CD4-positive, alpha-beta T cell treated with Interleukin-6 at 100 ng/mL for 8 hours (primary cell): ENCODE measurements at regions not wholly inside any gene's neighbourhood (a gene's known extent, or its start where the extent isn't known, plus 50 kb on each side); places are given as distances from the start of the nearest gene placed in this dataset.

ENCODE experiments used
- DNase-seq: peaks from one replicate; pipeline ENCODE4 v3.0.0-alpha.2; 2020; ENCODE audit warnings: mixed read lengths, low spot score

DNA sequence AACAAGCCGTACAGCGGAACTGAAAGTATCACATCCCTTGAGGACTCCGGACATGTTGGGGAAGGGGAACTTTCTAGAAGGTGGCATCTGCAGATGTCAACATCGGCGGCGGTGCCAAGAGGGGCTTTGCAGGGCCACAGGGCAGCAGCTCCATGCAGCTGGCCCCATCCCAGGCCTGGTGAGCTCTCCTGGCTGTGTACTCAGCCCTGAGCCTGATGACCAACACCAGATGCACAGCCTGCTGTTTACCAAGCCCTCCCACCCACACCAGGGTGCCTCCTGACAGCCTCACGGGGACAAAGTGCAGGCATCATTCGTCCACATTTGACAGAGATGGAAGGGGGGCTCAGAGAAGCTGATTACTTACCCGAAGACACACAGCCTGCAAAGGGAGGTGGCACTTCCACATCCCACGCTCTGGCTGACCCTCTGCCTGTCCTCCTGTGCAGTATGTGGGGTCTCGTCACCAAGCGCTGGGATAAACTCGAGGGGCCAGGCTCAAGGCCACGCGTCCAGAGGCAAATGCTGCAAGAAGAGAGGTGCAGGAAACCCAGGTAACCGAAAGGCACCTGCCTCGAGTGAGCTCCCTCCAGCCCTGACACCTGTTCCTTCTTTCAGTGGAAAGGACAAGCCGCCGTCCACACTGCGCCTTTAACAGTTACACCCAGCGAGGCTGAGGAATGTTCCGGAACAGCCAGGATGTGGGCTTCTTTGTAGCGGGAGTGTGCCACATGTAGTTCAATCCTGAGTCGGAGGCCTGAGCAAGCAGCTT, 69.0 kb upstream of the ASAP2 start:
- DNase-seq, result no peak

GRCh38 chr2:9135822-9136558, 70.6 kb upstream of the ASAP2 start:
- no peak for DNase-seq

DNA sequence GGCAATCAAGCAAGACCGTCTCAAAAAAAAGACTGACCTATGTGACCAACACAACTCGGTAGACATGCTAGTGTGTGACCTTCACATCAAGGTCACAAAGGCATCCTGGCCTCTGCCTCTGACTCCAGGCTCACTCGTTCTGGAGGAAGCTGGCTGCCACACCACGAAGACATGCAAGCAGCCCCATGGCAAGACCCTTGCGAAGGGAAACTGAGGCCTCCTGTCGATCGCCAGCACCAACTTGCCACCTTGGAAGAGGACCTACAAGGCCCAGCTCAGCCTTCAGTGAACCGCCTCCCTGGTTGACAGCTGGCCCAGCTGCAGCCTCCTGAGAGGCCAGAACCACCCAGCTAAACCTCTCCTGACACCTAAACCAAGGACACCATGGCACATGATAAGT, 79.3 kb upstream of the ASAP2 start:
- no peak for DNase-seq

- no peak for DNase-seq
Measured at GRCh38 chr2:9126540-9126939, 80.1 kb upstream of the ASAP2 start.

GRCh38 chr2:9124231-9124741, 82.3 kb upstream of the ASAP2 start:
- no peak for DNase-seq

- DNase-seq, result no peak
Measured at GRCh38 chr2:9123069-9123468, 83.5 kb upstream of the ASAP2 start.

DNA sequence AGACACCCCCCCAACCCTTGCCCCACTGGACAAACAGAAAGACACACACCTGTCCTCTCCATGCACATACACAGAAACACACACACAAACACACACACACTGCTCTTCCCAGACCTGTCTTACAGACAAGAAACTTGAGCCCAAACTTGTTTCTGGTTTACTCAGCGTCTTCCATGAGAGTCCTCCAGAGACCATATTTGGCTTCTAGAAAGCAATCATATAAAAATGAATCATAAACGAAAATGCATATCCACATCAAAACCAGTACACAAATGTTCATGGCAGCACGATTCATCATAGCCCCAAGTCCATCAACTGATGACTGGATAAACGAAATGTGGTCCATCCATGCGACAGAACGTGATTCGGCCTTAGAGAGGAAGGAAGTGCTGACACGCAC, 84.2 kb upstream of the ASAP2 start:
- DNase-seq, result no peak

DNA sequence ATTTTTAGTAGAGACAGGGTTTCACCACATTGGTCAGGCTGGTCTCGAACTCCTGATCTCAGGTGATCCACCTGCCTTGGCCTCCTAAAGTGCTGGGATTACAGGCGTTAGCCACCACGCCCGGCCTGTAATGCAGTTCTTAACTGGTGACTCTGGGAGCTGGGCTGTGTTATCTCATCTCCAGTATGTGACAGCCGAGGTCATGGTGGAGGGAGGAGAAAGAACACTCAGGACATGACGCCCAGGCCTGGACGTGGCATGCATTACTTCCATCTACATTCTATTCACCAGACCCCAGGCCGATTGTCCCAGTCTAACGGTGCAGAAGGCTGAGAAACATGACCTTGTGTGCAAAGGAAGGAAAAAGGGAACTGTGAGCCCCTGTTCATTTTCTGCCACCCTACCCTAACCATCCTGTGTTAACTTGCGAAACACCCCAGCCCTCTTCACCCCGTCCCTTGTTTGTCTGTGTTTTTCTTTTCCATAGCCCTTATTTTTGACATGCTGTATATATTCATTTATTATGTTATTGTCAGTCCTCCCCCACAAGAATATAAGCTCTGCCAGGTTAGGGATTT, 88.1 kb upstream of the ASAP2 start:
- no peak for DNase-seq

DNA sequence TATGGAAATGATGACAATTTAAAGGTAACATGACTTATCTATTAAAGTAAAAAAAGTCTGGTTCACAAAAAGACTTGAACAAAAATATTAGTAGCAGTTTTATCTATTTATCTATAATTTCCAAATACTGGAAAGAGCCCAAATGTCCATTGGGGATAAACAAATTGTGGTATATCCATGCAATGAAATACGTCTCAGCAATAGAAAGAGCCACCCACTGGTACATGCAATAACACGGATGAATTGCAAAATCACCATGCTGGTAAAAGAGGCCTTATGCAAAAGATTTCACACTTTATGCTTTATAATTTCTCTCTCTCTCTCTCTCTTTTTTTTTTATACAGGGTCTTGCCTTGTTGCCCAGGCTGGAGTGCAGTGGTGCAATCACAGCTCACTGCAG, 91.4 kb upstream of the ASAP2 start:
- DNase-seq, result no peak

GRCh38 chr2:9114458-9114857, 92.2 kb upstream of the ASAP2 start:
- DNase-seq, result no peak

DNA sequence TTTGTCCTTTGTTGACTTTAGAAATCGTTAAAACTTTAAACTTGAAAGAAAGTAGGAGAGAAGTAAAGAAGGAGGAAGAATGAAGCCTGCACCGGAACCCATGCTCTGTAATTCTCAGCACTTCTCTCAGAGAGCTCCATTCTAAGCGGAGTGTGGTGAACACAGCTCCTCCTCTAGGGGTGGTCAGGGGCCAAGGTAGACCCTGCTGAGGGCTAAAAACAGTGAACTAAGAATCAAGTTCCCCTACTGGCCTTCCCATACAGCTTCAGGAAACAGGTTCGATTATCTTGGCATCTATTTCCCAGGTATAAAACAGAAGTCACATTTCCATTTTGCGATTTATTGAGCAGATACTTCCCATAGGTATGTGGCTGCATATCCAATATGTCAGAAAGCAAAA, 92.7 kb upstream of the ASAP2 start:
- no peak for DNase-seq

DNA sequence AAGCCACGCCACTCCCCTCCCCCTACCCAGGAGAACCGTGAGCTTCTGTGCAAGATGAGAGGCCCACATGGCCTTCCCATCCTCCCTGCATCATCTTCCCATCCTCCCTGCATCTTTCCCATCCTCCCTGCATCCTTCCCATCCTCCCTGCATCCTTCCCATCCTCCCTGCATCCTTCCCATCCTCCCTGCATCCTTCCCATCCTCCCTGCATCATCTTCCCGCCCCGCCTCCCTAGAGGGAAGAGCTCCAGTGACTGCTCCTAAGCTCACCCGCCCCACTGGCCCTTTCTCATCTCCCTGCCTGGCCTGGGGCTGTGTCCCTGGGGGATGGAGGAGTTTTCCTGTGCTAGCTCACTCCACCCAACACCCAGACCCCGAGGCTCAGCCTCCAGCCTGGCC, 93.3 kb upstream of the ASAP2 start:
- no peak for DNase-seq

DNA sequence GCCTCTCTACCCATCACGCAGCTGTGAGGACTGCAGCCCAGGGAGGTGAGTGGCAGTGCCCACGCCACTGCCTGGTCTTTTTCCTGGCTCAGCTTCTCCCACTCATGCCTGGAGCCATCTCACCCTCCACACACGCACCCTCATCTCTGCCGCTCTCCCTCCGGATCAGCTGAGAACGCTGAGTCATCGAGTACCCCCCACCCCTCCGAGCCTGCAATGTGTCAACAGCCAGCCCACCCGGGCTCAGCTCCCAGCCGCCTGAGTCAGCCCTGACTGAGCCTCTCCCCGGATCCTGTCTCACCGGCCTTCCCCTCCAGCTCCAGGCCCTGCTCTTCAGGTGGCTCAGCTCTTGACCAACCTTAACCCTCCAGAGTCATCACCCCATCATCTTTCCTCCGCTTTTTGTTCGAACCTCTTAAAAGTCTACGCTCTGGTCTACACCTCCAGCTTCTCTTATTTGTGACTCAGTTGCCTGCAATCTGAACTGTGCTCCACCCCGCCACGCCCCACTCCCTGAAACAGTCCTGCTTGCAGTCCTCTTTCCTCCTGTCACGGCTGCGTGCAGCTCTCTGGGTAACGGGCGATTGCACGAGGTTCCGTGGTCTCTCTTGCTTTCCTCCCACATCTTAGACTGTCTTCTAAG, 94.4 kb upstream of the ASAP2 start:
- DNase-seq, result no peak

- no peak for DNase-seq
Measured at GRCh38 chr2:9110893-9111569, 95.6 kb upstream of the ASAP2 start.

DNA sequence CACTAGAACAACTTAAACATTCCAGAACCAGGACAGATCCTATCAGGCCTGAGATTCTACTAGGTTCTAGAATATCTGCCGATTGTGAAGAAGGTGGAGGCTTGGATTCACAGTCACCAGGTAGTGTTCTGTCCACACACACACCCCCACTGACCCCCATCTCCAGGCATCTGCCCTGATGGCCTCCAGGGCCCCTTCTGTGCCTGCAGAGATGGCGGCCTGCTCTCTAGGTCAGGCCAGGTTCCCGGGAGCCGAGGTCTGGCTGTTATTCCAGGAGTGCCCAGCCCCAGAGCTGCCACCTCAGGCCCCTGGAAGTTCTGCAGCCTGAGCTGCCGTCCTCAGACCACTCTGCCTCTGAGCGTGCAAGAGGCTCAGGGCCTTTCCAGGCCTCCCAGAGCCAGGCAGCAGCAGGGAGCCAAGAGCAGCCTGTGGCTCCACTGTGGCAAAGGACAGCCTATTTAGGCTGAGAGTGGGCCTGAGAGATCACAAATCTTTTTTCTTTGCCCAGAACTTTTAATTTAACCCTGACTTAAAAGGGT, 96.2 kb upstream of the ASAP2 start:
- DNase-seq, result no peak

GRCh38 chr2:9109871-9110270, 96.7 kb upstream of the ASAP2 start:
- no peak for DNase-seq

DNA sequence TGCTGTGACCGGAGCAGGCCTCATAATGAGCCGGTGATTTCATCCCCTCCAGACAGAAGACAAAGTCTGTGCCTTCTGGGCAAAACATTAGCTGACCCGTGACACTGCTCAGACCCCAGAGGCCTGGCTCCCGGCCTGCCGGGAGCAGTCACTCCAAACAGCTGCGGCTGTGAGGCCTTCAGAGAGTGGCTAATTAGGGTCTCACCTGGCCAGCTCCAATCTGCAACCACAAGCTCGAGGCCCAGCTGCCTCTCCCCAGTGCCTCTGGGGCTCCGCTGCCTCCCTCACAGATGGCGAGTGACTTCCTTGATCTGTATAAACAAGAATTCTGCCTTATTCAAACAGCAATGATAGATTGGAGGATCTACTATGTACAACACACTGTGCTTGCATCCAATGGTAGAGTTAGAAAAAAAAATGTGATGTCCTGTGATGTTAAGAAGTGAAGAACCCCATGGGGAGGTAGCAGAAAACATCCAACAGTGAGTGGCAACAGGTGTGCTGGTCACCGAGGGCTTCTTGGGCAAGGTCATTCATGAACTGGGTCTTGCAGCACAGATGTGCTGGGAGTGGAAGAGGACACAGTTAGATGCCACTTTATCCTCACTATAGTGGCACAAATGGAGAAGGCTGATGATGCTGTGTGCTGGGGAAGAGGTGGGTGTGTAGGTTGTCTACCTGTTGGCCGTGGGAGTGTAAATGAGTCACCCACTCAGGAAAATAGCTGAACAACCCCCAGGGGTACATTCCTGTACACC, 98.2 kb upstream of the ASAP2 start:
- no peak for DNase-seq

- no peak for DNase-seq
Measured at GRCh38 chr2:9107168-9108025, 99.2 kb upstream of the ASAP2 start.

DNA sequence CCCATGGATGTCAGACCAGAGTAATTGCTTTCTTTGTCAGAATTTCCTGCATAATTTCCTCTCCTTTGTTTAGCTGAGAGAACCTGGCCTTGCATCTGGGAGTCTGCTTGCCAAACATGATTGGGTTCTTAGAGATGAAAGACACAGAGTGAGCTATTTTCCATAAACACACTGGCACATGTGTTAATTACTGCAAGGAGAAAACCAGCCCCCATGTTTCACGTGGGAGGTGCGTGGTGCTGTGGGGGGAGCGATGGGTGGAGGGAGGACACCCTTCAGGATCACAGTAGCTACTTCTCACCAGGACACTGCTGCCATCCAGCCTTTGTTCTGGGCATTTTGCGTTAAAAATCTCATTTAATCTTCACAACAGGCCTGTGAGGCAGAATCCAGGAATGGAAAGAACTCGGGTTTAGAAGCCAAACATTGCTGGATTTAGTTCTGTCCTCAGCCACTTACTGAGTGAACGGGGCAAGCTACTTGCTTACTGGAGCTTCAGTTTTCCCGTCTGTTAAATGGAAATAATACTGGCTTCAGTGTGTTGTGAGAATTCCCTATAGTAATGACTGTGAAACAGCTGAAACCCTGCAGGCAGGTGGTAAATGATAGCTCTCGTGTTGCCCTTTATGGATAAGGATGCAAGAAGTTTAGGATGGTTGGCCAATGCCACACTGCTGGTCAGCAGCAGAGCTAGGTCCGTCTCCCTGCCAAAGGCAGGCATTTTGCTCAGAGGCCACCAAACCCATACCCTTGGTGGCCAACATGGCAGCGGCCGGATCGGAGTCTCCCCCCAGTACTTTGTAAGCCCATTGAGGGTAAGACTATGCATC, 100.1 kb upstream of the ASAP2 start:
- DNase-seq, result no peak
